Thyroid gland (tissue), 4 donors: ENCODE measurements at regions not wholly inside any gene's neighbourhood (a gene's known extent, or its start where the extent isn't known, plus 50 kb on each side); places are given as distances from the start of the nearest gene placed in this dataset.
"Not testable (repeated sequence)": the region's sequence is repeated elsewhere in the genome, so short reads cannot be mapped to it uniquely, and the experiment has no call there.

Experiments
- DNase-seq, 2 donors: peaks; one replicate each; pipeline ENCODE4 v3.0.0-alpha.2; 2019
- H3K27ac ChIP-seq, 3 donors: fragments of 200-600 bp; sonication (generic); 1 replicate in 2 of 3; 2 replicates in 1 of 3; pipeline ENCODE4 v1.5.1; 2016 to 2019; ENCODE audit warnings: mild to moderate bottlenecking in 1 of 3, moderate library complexity in 1 of 3
- H3K27me3 ChIP-seq: fragments of 200-600 bp; sonication (generic); one replicate; pipeline ENCODE4 v1.5.1; 2019
- H3K36me3 ChIP-seq, 2 donors: fragments of 200-600 bp; sonication (generic); one replicate each; pipeline ENCODE4 v1.5.1; 2016 to 2019
- H3K4me1 ChIP-seq, 2 donors: fragments of 200-600 bp; sonication (generic); one replicate each; pipeline ENCODE4 v1.5.1; 2017 to 2019
- H3K4me3 ChIP-seq, 3 donors: fragments of 200-600 bp; sonication (generic); replicated peaks in 1 of 3; 1 replicate in 2 of 3; 2 replicates in 1 of 3; pipeline ENCODE4 v1.5.1; 2016; ENCODE audit warnings: mild to moderate bottlenecking in 1 of 3
- H3K9me3 ChIP-seq: fragments of 200-600 bp; sonication (generic); one replicate; pipeline ENCODE4 v1.5.1; 2017
- POLR2A ChIP-seq, 2 donors: fragments of 450-650 bp; IDR thresholded peaks; one replicate each; pipeline ENCODE4 v1.6.1; 2017; ENCODE audit warnings: antibody characterized with exemption in 2 of 2, mild to moderate bottlenecking in 2 of 2, moderate library complexity in 1 of 2
- WGBS, 2 donors: methylation state at CpG; one replicate each; pipeline ENCODE4 v1.1.5; 2017; 5-methylcytosine and 5-hydroxymethylcytosine counted together
- intact Hi-C: fragments of 100-400 bp; cut with DNase I; formaldehyde crosslinking; loops from one replicate; pipeline ENCODE4 v1.15.1; 2023
- TF ChIP-seq, protein P1 (sequence below), 6 experiments: fragments of 200-600 bp in 3 of 6; fragments of 450-650 bp in 3 of 6; sonication (generic) in 3 of 6; IDR thresholded peaks; one replicate each; pipeline ENCODE4 v1.5.1; 2016 to 2019; ENCODE audit warnings: antibody characterized with exemption in 6 of 6, mild to moderate bottlenecking in 2 of 6, inconsistent platforms in 1 of 6, moderate library complexity in 1 of 6

DNA sequence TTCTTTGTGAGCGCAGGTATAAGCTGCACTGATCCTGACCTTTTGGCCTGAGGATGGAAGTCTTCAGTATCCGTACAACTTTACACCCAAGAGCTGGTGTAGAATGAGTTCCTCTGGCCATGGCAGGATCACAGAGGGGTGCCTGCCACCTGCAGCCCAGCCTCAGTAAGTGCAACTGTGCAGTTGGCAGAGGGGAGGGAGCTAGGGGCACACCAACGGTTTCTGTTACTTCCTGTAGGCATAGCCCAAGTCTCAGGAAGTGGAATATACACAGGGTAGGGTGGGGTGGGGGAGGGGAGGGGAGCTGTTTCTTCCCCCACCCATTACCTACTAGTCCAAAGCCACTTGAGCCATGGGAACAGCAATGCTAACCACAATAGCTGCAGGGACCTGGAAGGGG, 85.4 kb upstream of the GBA3 start:
- Histone ChIP-seq H3K27me3 (no peaks in the 10 kb centered on the region), H3K36me3 (no peaks in the 10 kb centered on the region), H3K27ac (no peak overlapping the region), H3K4me1 (no peaks in the 10 kb centered on the region), H3K9me3 (no peaks in the 10 kb centered on the region), H3K4me3 (no peak overlapping the region)
- no peak for TF ChIP-seq POLR2A (IDR thresholded peaks at IDR 0.05)
- TF ChIP-seq, protein P1, sequence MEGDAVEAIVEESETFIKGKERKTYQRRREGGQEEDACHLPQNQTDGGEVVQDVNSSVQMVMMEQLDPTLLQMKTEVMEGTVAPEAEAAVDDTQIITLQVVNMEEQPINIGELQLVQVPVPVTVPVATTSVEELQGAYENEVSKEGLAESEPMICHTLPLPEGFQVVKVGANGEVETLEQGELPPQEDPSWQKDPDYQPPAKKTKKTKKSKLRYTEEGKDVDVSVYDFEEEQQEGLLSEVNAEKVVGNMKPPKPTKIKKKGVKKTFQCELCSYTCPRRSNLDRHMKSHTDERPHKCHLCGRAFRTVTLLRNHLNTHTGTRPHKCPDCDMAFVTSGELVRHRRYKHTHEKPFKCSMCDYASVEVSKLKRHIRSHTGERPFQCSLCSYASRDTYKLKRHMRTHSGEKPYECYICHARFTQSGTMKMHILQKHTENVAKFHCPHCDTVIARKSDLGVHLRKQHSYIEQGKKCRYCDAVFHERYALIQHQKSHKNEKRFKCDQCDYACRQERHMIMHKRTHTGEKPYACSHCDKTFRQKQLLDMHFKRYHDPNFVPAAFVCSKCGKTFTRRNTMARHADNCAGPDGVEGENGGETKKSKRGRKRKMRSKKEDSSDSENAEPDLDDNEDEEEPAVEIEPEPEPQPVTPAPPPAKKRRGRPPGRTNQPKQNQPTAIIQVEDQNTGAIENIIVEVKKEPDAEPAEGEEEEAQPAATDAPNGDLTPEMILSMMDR (IDR thresholded peaks at IDR 0.05), result peak; percentile 37 to 85 (median 74)
- intact Hi-C loops, result loop anchor here (5.0 kb wide), 1 partner anchor 195 kb away; no protein-coding TSS in a partner anchor
- DNase-seq, result peak; percentile 67 to 72
- WGBS, 2 donors, result 31 to 42% methylated on average over 2 to 3 of the region's 3 CpGs

GRCh38 chr4:22609951-22610525, 82.7 kb upstream of the GBA3 start:
- H3K4me1 ChIP-seq, H3K9me3 ChIP-seq, H3K36me3 ChIP-seq, H3K27ac ChIP-seq, H3K4me3 ChIP-seq, H3K27me3 ChIP-seq, DNase-seq: not testable (repeated sequence)
- intact Hi-C loops, result loop anchor here (5.0 kb wide), 1 partner anchor 198 kb away; no protein-coding TSS in a partner anchor
- 78 to 90% methylated on average over 3 of the region's 3 CpGs for WGBS, 2 donors

DNA sequence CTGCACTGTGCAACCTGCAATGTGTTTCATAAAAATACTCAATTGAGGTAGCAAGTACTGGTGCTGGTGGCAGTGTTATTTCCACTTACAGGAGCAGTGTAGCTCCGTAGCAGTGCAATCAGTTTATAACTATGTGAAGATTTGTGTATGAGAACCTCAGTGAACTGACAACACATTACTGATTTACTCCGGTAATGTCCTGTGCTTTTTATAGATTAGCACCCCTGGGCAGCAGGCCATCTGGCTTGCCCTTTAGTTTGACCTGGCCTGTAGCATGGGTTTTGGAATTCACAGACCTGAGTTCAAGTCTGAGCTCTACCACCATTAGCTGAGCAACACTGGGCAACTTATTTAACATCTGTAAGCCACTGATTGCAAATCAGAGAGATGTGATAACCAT, 78.6 kb upstream of the GBA3 start:
- DNase-seq, result no peak
- no peak overlapping the region for H3K27ac ChIP-seq
- no peak for TF ChIP-seq POLR2A (IDR thresholded peaks at IDR 0.05)
- TF ChIP-seq, protein P1 (IDR thresholded peaks at IDR 0.05), result no peak
- no peaks in the 10 kb centered on the region for H3K9me3 ChIP-seq
- no peaks in the 10 kb centered on the region for H3K36me3 ChIP-seq
- H3K4me3 ChIP-seq, result no peak overlapping the region
- H3K27me3 ChIP-seq, result no peaks in the 10 kb centered on the region
- intact Hi-C loops, result no loop called here
- 81 to 83% methylated on average over 2 of the region's 2 CpGs for WGBS, 2 donors
- H3K4me1 ChIP-seq, result no peaks in the 10 kb centered on the region

DNA sequence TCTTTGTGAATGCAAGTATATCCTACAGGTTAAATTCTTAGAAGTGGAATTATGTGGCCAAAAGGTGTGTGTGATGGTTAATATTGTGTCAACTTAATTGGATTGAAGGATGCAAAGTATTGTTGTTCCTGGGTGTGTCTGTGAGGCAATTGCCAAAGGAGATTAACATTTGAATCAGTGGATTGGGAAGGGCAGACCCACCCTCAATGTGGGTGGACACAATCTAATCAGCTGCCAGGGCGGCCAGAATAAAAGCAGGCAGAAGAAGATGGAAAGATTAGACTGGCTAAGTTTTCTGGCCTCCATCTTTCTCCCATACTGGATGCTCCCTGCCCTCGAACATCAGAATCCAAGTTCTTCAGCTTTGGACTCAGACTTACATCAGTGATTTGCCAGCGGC, 76.2 kb upstream of the GBA3 start:
- intact Hi-C loops, result no loop called here
- H3K27me3 ChIP-seq, result no peaks in the 10 kb centered on the region
- 88 to 89% methylated on average over 3 of the region's 3 CpGs for WGBS, 2 donors
- H3K4me3 ChIP-seq, result no peak overlapping the region
- H3K4me1 ChIP-seq, result no peaks in the 10 kb centered on the region
- H3K9me3 ChIP-seq, result no peaks in the 10 kb centered on the region
- no peak for TF ChIP-seq POLR2A (IDR thresholded peaks at IDR 0.05)
- TF ChIP-seq, protein P1 (IDR thresholded peaks at IDR 0.05), result no peak
- H3K36me3 ChIP-seq, result no peaks in the 10 kb centered on the region
- no peak overlapping the region for H3K27ac ChIP-seq
- DNase-seq, result no peak

- H3K9me3 ChIP-seq, H3K4me3 ChIP-seq, DNase-seq, H3K27ac ChIP-seq, intact Hi-C loops, H3K36me3 ChIP-seq, H3K27me3 ChIP-seq, H3K4me1 ChIP-seq: not testable (repeated sequence)
- WGBS, 2 donors, result 88 to 94% methylated on average over 4 of the region's 4 CpGs
Observed at GRCh38 chr4:22620144-22620543, 72.6 kb upstream of the GBA3 start.

DNA sequence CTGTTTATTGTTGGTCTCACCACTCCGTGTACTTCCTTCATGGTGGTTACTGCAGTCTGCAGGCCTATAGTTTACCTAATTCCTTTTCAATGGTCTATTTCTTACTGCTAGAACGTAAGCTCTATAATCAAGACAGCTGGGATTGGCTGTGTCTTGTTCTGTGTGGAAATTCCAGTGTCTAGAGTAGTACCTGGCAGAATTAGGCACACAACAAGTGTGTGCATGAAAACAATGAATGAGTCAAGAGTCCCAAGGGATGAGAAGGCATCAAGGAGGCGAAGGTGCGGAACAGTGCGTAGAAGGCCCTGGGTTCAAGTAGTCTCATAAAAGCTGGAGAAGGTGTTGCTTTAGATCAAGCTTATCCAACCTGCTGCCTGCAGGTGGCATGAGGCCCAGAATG, 70.8 kb upstream of the GBA3 start:
- H3K27ac ChIP-seq, H3K4me3 ChIP-seq, H3K36me3 ChIP-seq, DNase-seq, intact Hi-C loops, H3K9me3 ChIP-seq, H3K27me3 ChIP-seq, H3K4me1 ChIP-seq: not testable (repeated sequence)
- 88 to 89% methylated on average over 5 of the region's 5 CpGs for WGBS, 2 donors

GRCh38 chr4:22624002-22624401, 68.7 kb upstream of the GBA3 start:
- H3K9me3 ChIP-seq, DNase-seq, H3K4me1 ChIP-seq, intact Hi-C loops, H3K36me3 ChIP-seq, H3K27me3 ChIP-seq, H3K27ac ChIP-seq, H3K4me3 ChIP-seq: not testable (repeated sequence)
- WGBS, 2 donors, result 87 to 89% methylated on average over 5 of the region's 5 CpGs
